HEK293 (cell line): ENCODE measurements at regions not wholly inside any gene's neighbourhood (a gene's known extent, or its start where the extent isn't known, plus 50 kb on each side); places are given as distances from the start of the nearest gene placed in this dataset.
"Not testable (repeated sequence)": the region's sequence is repeated elsewhere in the genome, so short reads cannot be mapped to it uniquely, and the experiment has no call there.

Source experiments
- ZNF274 ChIP-seq, 2 experiments: fragments of 200-500 bp in 1 of 2; fragments of 450-650 bp in 1 of 2; sonication (Bioruptor generic) in 1 of 2; formaldehyde crosslinking in 1 of 2; IDR thresholded peaks; 2 replicates each; pipeline versions ENCODE4 v1.5.1 to v1.6.1; 2014 to 2016; ENCODE audit warnings: borderline replicate concordance in 1 of 2, inconsistent platforms in 1 of 2, low read length in 1 of 2, missing biosample characterization in 1 of 2, missing genetic modification characterization in 1 of 2
- ZNF302 ChIP-seq: fragments of 450-650 bp; formaldehyde crosslinking; IDR thresholded peaks from 2 replicates; pipeline ENCODE4 v1.5.1; 2016; ENCODE audit warnings: missing biosample characterization, missing genetic modification characterization, low read depth
- ZNF473 ChIP-seq: fragments of 450-650 bp; formaldehyde crosslinking; IDR thresholded peaks from 2 replicates; pipeline ENCODE4 v1.5.1; 2017; ENCODE audit warnings: missing biosample characterization, missing genetic modification characterization
- ZNF76 ChIP-seq: fragments of 450-650 bp; formaldehyde crosslinking; IDR thresholded peaks from 2 replicates; pipeline ENCODE4; 2016; ENCODE audit warnings: low read depth, missing biosample characterization, missing genetic modification characterization, borderline replicate concordance
- TF ChIP-seq, protein P1 (sequence below): fragments of 450-650 bp; formaldehyde crosslinking; IDR thresholded peaks from 2 replicates; pipeline ENCODE4 v1.5.1; 2016; ENCODE audit warnings: missing biosample characterization, missing genetic modification characterization
- TF ChIP-seq, protein P2 (sequence below): fragments of 450-650 bp; formaldehyde crosslinking; IDR thresholded peaks from 2 replicates; pipeline ENCODE4 v1.5.1; 2017; ENCODE audit warnings: missing biosample characterization, missing genetic modification characterization

DNA sequence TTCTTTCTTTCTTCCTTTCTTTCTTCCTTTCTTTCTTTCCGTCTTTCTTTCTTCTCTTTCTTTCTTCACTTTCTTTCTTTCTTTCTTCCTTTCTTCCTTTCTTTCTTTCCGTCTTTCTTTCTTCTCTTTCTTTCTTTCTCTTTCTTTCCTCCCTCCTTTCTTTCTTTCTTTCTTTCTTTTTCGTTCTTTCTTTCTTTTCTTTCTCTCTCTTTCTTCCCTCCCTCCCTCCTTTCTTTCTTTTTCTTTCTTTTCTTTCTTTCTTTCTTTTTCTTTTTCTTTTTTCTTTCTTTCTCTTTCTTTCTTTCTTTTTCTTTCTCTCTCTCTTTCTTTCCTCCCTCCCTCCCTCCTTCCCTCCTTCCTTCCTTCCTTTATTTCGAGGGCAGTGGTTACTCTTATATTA is 667.3 kb upstream of the PRMT6 start:
- TF ChIP-seq ZNF76 (tag by site-specific recombination); ZNF302 (tag by site-specific recombination); ZNF274 (IDR thresholded peaks at IDR 0.05; ENCODE audit: low read length); ZNF274 (tag by site-specific recombination; IDR thresholded peaks at IDR 0.05; ENCODE audit: borderline replicate concordance); ZNF473 (tag by site-specific recombination): not testable (repeated sequence)
- TF ChIP-seq, protein P1, sequence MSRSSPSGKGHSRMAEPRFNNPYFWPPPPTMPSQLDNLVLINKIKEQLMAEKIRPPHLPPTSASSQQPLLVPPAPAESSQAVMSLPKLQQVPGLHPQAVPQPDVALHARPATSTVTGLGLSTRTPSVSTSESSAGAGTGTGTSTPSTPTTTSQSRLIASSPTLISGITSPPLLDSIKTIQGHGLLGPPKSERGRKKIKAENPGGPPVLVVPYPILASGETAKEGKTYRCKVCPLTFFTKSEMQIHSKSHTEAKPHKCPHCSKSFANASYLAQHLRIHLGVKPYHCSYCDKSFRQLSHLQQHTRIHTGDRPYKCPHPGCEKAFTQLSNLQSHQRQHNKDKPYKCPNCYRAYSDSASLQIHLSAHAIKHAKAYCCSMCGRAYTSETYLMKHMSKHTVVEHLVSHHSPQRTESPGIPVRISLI (tag by site-specific recombination): not testable (repeated sequence)
- TF ChIP-seq, protein P2, sequence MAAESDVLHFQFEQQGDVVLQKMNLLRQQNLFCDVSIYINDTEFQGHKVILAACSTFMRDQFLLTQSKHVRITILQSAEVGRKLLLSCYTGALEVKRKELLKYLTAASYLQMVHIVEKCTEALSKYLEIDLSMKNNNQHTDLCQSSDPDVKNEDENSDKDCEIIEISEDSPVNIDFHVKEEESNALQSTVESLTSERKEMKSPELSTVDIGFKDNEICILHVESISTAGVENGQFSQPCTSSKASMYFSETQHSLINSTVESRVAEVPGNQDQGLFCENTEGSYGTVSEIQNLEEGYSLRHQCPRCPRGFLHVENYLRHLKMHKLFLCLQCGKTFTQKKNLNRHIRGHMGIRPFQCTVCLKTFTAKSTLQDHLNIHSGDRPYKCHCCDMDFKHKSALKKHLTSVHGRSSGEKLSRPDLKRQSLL (tag by site-specific recombination): not testable (repeated sequence)
